Activated CD4-positive, alpha-beta T cell treated with anti-CD3 and anti-CD28 coated beads for 4 hours (primary cell): ENCODE measurements at regions not wholly inside any gene's neighbourhood (a gene's known extent, or its start where the extent isn't known, plus 50 kb on each side); places are given as distances from the start of the nearest gene placed in this dataset.
"Not testable (repeated sequence)": the region's sequence is repeated elsewhere in the genome, so short reads cannot be mapped to it uniquely, and the experiment has no call there.

Source experiments
- DNase-seq, 2 donors: peaks; one replicate each; pipeline ENCODE4 v3.0.0-alpha.2; 2020

GRCh38 chr22:49402169-49402568 lies 425.5 kb downstream of the BRD1 start:
- no peak for DNase-seq

- no peak for DNase-seq
Measured at GRCh38 chr22:49400941-49401598, 426.6 kb downstream of the BRD1 start.

- DNase-seq, result no peak
Measured at GRCh38 chr22:49400136-49400940, 427.3 kb downstream of the BRD1 start.

GRCh38 chr22:49398646-49399045 lies 429.0 kb downstream of the BRD1 start:
- DNase-seq, result no peak

- DNase-seq, result no peak
Measured at GRCh38 chr22:49398115-49398514, 429.6 kb downstream of the BRD1 start.

- DNase-seq, result no peak
Measured at GRCh38 chr22:49396817-49397216, 430.9 kb downstream of the BRD1 start.

- no peak for DNase-seq
Measured at GRCh38 chr22:49395617-49396016, 432.1 kb downstream of the BRD1 start.

- DNase-seq, result not testable (repeated sequence)
Measured at GRCh38 chr22:49395062-49395461, 432.6 kb downstream of the BRD1 start.

GRCh38 chr22:49394116-49394785 lies 433.4 kb downstream of the BRD1 start:
- no peak for DNase-seq

GRCh38 chr22:49393526-49393925 lies 434.1 kb downstream of the BRD1 start:
- no peak for DNase-seq

- DNase-seq, result no peak
Measured at GRCh38 chr22:49392841-49393510, 434.7 kb downstream of the BRD1 start.

- DNase-seq, result no peak
Measured at GRCh38 chr22:49392247-49392646, 435.4 kb downstream of the BRD1 start.

- no peak for DNase-seq
Measured at GRCh38 chr22:49391436-49391835, 436.2 kb downstream of the BRD1 start.

- DNase-seq, result no peak
Measured at GRCh38 chr22:49390954-49391353, 436.7 kb downstream of the BRD1 start.

GRCh38 chr22:49383909-49384308 lies 443.8 kb downstream of the BRD1 start:
- DNase-seq, result not testable (repeated sequence)

- no peak for DNase-seq
Measured at GRCh38 chr22:49382451-49382735, 445.3 kb downstream of the BRD1 start.

- DNase-seq, result no peak
Measured at GRCh38 chr22:49381595-49382450, 445.9 kb downstream of the BRD1 start.

- DNase-seq, result no peak
Measured at GRCh38 chr22:49380828-49381114, 446.9 kb downstream of the BRD1 start.

- no peak for DNase-seq
Measured at GRCh38 chr22:49380095-49380827, 447.4 kb downstream of the BRD1 start.

- no peak for DNase-seq
Measured at GRCh38 chr22:49377306-49377705, 450.4 kb downstream of the BRD1 start.

GRCh38 chr22:49373801-49374226 lies 453.9 kb downstream of the BRD1 start:
- DNase-seq, result no peak

GRCh38 chr22:49373289-49373666 lies 454.4 kb downstream of the BRD1 start:
- no peak for DNase-seq
